SK-N-SH (cell line): ENCODE measurements at regions not wholly inside any gene's neighbourhood (a gene's known extent, or its start where the extent isn't known, plus 50 kb on each side); places are given as distances from the start of the nearest gene placed in this dataset.

Source experiments
- CTCF ChIA-PET: fragments of 300-600, 350-600 bp; formaldehyde crosslinking; extraction: SDS; loops from one replicate; lab custom pipeline; 2021; lab: Yijun Ruan, JAX
- POLR2A ChIA-PET: fragments of 350-600 bp; sonication (Branson Sonifier 250); formaldehyde crosslinking; extraction: SDS; loops from one replicate; lab custom pipeline; 2020; ENCODE audit warnings: antibody characterized with exemption, inconsistent platforms; lab: Yijun Ruan, JAX
- DNase-seq: peaks from one replicate; pipeline ENCODE4 v3.0.0; 2012
- H2AFZ ChIP-seq: fragments of 200-600 bp; sonication (generic); 2 replicates; pipeline ENCODE4 v1.8.1; 2016; ENCODE audit warnings: antibody characterized with exemption, mild to moderate bottlenecking, low read depth
- H3F3A ChIP-seq: fragments of 200-600 bp; sonication (generic); replicated peaks from 2 replicates; pipeline ENCODE3; 2016; ENCODE audit warnings: antibody characterized with exemption, mild to moderate bottlenecking; ENCODE audit not compliant: insufficient read depth
- H3K27ac ChIP-seq, 2 experiments: fragments of 200-500 bp in 1 of 2; fragments of 200-600 bp in 1 of 2; sonication (Bioruptor generic) in 1 of 2; sonication (generic), shearing (Covaris generic) in 1 of 2; 2 replicates each; pipeline versions ENCODE4 v1.5.1 to v1.6.1; 2014 to 2016; ENCODE audit warnings: low read depth in 2 of 2, inconsistent platforms in 1 of 2, low read length in 1 of 2, mild to moderate bottlenecking in 1 of 2, mixed read lengths in 1 of 2
- H3K27me3 ChIP-seq: fragments of 200-600 bp; sonication (generic), shearing (Covaris generic); 2 replicates; pipeline ENCODE4 v1.6.1; 2016; ENCODE audit warnings: mixed run types; ENCODE audit not compliant: insufficient read depth
- H3K36me3 ChIP-seq, 2 experiments: fragments of 200-500 bp in 1 of 2; fragments of 200-600 bp in 1 of 2; sonication (Bioruptor generic) in 1 of 2; sonication (generic) in 1 of 2; replicated peaks in 1 of 2; 2 replicates each; pipeline versions ENCODE3 to v1.5.1; 2014 to 2016; ENCODE audit warnings: low read length in 1 of 2, mild to moderate bottlenecking in 1 of 2; ENCODE audit not compliant: insufficient read depth in 2 of 2, control insufficient read depth in 1 of 2
- H3K4me1 ChIP-seq, 2 experiments: fragments of 200-500 bp in 1 of 2; fragments of 200-600 bp in 1 of 2; sonication (Bioruptor generic) in 1 of 2; sonication (generic), shearing (Covaris generic) in 1 of 2; 2 replicates each; pipeline versions ENCODE4 v1.5.1 to v1.6.1; 2014 to 2016; ENCODE audit warnings: low read depth in 1 of 2, low read length in 1 of 2, mixed run types in 1 of 2; ENCODE audit not compliant: insufficient read depth in 2 of 2, control insufficient read depth in 1 of 2
- H3K4me2 ChIP-seq: fragments of 200-600 bp; sonication (generic), shearing (Covaris generic); 2 replicates; pipeline ENCODE4 v1.6.1; 2017; ENCODE audit warnings: mixed run types
- H3K4me3 ChIP-seq, 2 experiments: fragments of 200-500 bp in 1 of 2; fragments of 200-600 bp in 1 of 2; sonication (Bioruptor generic) in 1 of 2; sonication (generic), shearing (Covaris generic) in 1 of 2; 2 replicates each; pipeline versions ENCODE4 v1.5.1 to v1.8.1; 2014 to 2016; ENCODE audit warnings: low read depth in 2 of 2, inconsistent platforms in 1 of 2, low read length in 1 of 2, mild to moderate bottlenecking in 1 of 2, mixed read lengths in 1 of 2, moderate library complexity in 1 of 2
- H3K79me2 ChIP-seq: fragments of 200-600 bp; sonication (generic); 2 replicates; pipeline ENCODE4 v1.8.1; 2017; ENCODE audit warnings: mild to moderate bottlenecking; ENCODE audit not compliant: insufficient read depth
- H3K9ac ChIP-seq: fragments of 200-600 bp; sonication (generic); 2 replicates; pipeline ENCODE4 v1.6.1; 2017; ENCODE audit warnings: mixed run types
- H3K9me2 ChIP-seq: fragments of 200-600 bp; sonication (generic); 2 replicates; pipeline ENCODE4 v1.6.1; 2017; ENCODE audit warnings: mixed run types
- H3K9me3 ChIP-seq: fragments of 200-600 bp; sonication (generic); 2 replicates; pipeline ENCODE4 v1.6.1; 2017; ENCODE audit warnings: mixed run types, mild to moderate bottlenecking, moderate library complexity
- H4K20me1 ChIP-seq: fragments of 200-600 bp; sonication (generic); 2 replicates; pipeline ENCODE4 v1.6.1; 2017; ENCODE audit warnings: mild to moderate bottlenecking, mixed run types; ENCODE audit not compliant: insufficient read depth
- CHD2 ChIP-seq: fragments of 150-350 bp; IDR thresholded peaks from 2 replicates; pipeline ENCODE4 v1.6.1; 2018; ENCODE audit warnings: low read length; ENCODE audit not compliant: partially characterized antibody
- EP300 ChIP-seq, 2 experiments: IDR thresholded peaks; 2 replicates each; pipeline versions ENCODE4 v1.4.0 to v1.6.1; 2012; ENCODE audit warnings: borderline replicate concordance in 1 of 2, low read depth in 1 of 2, low read length in 1 of 2
- FOSL2 ChIP-seq: IDR thresholded peaks from 2 replicates; pipeline ENCODE4 v1.4.0; 2012; ENCODE audit warnings: low read depth, mild to moderate bottlenecking, moderate library complexity, borderline replicate concordance
- FOXM1 ChIP-seq: IDR thresholded peaks from 2 replicates; pipeline ENCODE4 v1.4.0; 2012; ENCODE audit warnings: low read depth, mild to moderate bottlenecking
- GABPA ChIP-seq: IDR thresholded peaks from 2 replicates; pipeline ENCODE4 v1.4.0; 2012; ENCODE audit warnings: low read depth, mild to moderate bottlenecking
- IRF3 ChIP-seq: fragments of 150-350 bp; IDR thresholded peaks from 2 replicates; pipeline ENCODE4 v1.6.1; 2016; ENCODE audit warnings: mild to moderate bottlenecking, low read depth, low read length
- JUND ChIP-seq: IDR thresholded peaks from 2 replicates; pipeline ENCODE4 v1.4.0; 2012
- MEF2A ChIP-seq: IDR thresholded peaks from 2 replicates; pipeline ENCODE4 v1.4.0; 2012; ENCODE audit warnings: low read depth, borderline replicate concordance
- NRF1 ChIP-seq: IDR thresholded peaks from 2 replicates; pipeline ENCODE4 v1.6.1; 2012; ENCODE audit warnings: low read depth, mild to moderate bottlenecking, low read length
- PBX3 ChIP-seq: IDR thresholded peaks from 2 replicates; pipeline ENCODE4; 2012
- REST ChIP-seq: IDR thresholded peaks from 2 replicates; pipeline ENCODE4 v1.6.1; 2012; ENCODE audit warnings: mild to moderate bottlenecking, low read depth, low read length, moderate library complexity
- RXRA ChIP-seq: IDR thresholded peaks from 2 replicates; pipeline ENCODE4 v1.4.0; 2012; ENCODE audit warnings: low read depth, mild to moderate bottlenecking, borderline replicate concordance
- SIN3A ChIP-seq: IDR thresholded peaks from 2 replicates; pipeline ENCODE4 v1.6.1; 2012; ENCODE audit warnings: low read depth, mild to moderate bottlenecking, low read length, moderate library complexity, borderline replicate concordance
- TAF1 ChIP-seq: IDR thresholded peaks from 2 replicates; pipeline ENCODE4 v1.6.1; 2012; ENCODE audit warnings: low read depth, mild to moderate bottlenecking, low read length, moderate library complexity, borderline replicate concordance
- TCF12 ChIP-seq: IDR thresholded peaks from 2 replicates; pipeline ENCODE4 v1.4.0; 2012
- USF1 ChIP-seq: IDR thresholded peaks from 2 replicates; pipeline ENCODE4 v1.4.0; 2012; ENCODE audit warnings: low read depth, borderline replicate concordance
- USF2 ChIP-seq: fragments of 150-350 bp; IDR thresholded peaks from 2 replicates; pipeline ENCODE4 v1.6.1; 2017; ENCODE audit warnings: antibody characterized with exemption, low read length, low read depth, borderline replicate concordance
- YY1 ChIP-seq: IDR thresholded peaks from 2 replicates; pipeline ENCODE4 v1.4.0; 2012; ENCODE audit warnings: low read depth, mild to moderate bottlenecking
- ZBTB33 ChIP-seq: IDR thresholded peaks from 2 replicates; pipeline ENCODE4 v1.4.0; 2012; ENCODE audit warnings: low read depth, borderline replicate concordance
- WGBS: methylation state at CpG from one replicate; pipeline ENCODE4 v1.1.6; 2017; ENCODE audit warnings: low lambda C conversion rate; 5-methylcytosine and 5-hydroxymethylcytosine counted together

GRCh38 chr2:21591926-21592325 is 468.2 kb downstream of the TDRD15 start:
- DNase-seq = no peak
- no peaks in the 10 kb centered on the region for H3K79me2 ChIP-seq
- POLR2A ChIA-PET = no interaction called here
- TF ChIP-seq REST = no peak
- TF ChIP-seq FOXM1 = no peak
- TF ChIP-seq, all 33 proteins: peak for 0
- H3K9me3 ChIP-seq = no peaks in the 10 kb centered on the region
- 6% methylated on average over 1 of the region's 1 CpG for WGBS
- H3K9me2 ChIP-seq = no peaks in the 10 kb centered on the region
- no peaks in the 10 kb centered on the region for H3K27me3 ChIP-seq
- CTCF ChIA-PET = interaction anchor here (1.6 to 2.0 kb wide), 2 partner anchors 14 to 20 kb away, joined by 4 read pairs; no protein-coding TSS in a partner anchor
- H3K4me2 ChIP-seq = no peak overlapping the region
- H3K36me3 ChIP-seq = no peaks in the 10 kb centered on the region
- no peak overlapping the region for H3K9ac ChIP-seq
- H3K27ac ChIP-seq = no peak overlapping the region
- no peaks in the 10 kb centered on the region for H3F3A ChIP-seq
- H4K20me1 ChIP-seq = no peaks in the 10 kb centered on the region
- H3K4me1 ChIP-seq = peaks cover 0 to 2% of the 10 kb centered on the region in 2 experiments; a peak in 1 of 4 replicates
- H2AFZ ChIP-seq = no peak overlapping the region
- no peak overlapping the region for H3K4me3 ChIP-seq

- Histone ChIP-seq H3K27me3 (no peaks in the 10 kb centered on the region), H2AFZ (no peak overlapping the region), H3K36me3 (no peaks in the 10 kb centered on the region), H3F3A (no peaks in the 10 kb centered on the region), H3K27ac (no peak overlapping the region), H4K20me1 (no peaks in the 10 kb centered on the region), H3K9me3 (no peaks in the 10 kb centered on the region), H3K4me2 (no peak overlapping the region), H3K9ac (no peak overlapping the region), H3K79me2 (no peaks in the 10 kb centered on the region), H3K4me1 (peaks cover 0 to 9% of the 10 kb centered on the region in 2 experiments; a peak in 2 of 4 replicates), H3K4me3 (no peak overlapping the region), H3K9me2 (no peaks in the 10 kb centered on the region)
- POLR2A ChIA-PET = no interaction called here
- 31% methylated on average over 1 of the region's 1 CpG for WGBS
- CTCF ChIA-PET = interaction anchor here (1.4 to 1.6 kb wide), 2 partner anchors 19 to 177 kb away, joined by 3 to 4 read pairs; no protein-coding TSS in a partner anchor
- no peak for DNase-seq
- TF ChIP-seq NRF1 = no peak
- no peak for TF ChIP-seq JUND
- TF ChIP-seq CHD2 = no peak
- TF ChIP-seq USF1 = no peak
- no peak for TF ChIP-seq PBX3
- TF ChIP-seq MEF2A = no peak
- TF ChIP-seq YY1 = no peak
- TF ChIP-seq ZBTB33 = no peak
- no peak for TF ChIP-seq TCF12
- no peak for TF ChIP-seq EP300 (IDR thresholded peaks at IDR 0.05; ENCODE audit: borderline replicate concordance in 1 of 2, low read depth in 1 of 2, low read length in 1 of 2)
- no peak for TF ChIP-seq USF2
- TF ChIP-seq FOSL2 = no peak
- TF ChIP-seq RXRA = no peak
- TF ChIP-seq IRF3 = no peak
- TF ChIP-seq TAF1 = no peak
- TF ChIP-seq SIN3A = no peak
- TF ChIP-seq GABPA = no peak
Observed at GRCh38 chr2:21599417-21599816, 475.6 kb downstream of the TDRD15 start.
